Caco-2 (cell line): ENCODE measurements at regions not wholly inside any gene's neighbourhood (a gene's known extent, or its start where the extent isn't known, plus 50 kb on each side); places are given as distances from the start of the nearest gene placed in this dataset.

Experiments used
- BruUV-seq: library from RNA; stranded (reverse); fragments of 400-500 nt; replicated peaks from 2 replicates; lab custom pipeline; 2021; lab: Mats Ljungman, UMichigan
- CTCF ChIA-PET: fragments of 300-600 bp; sonication (Branson Sonifier 250); formaldehyde crosslinking; loops from one replicate; lab custom pipeline; 2022; ENCODE audit warnings: antibody characterized with exemption; lab: Charles Lee
- POLR2A ChIA-PET: fragments of 300-600 bp; sonication (Branson Sonifier 250); formaldehyde crosslinking; loops from one replicate; lab custom pipeline; 2022; ENCODE audit warnings: antibody characterized with exemption; lab: Charles Lee
- DNase-seq, 2 experiments: peaks; one replicate each; pipeline versions ENCODE4 v3.0.0 to v3.0.0-alpha.2; 2020 to 2022
- H3K27me3 ChIP-seq: replicated peaks from 2 replicates; pipeline ENCODE4 v1.6.0; 2011; ENCODE audit warnings: low read length; ENCODE audit not compliant: control insufficient read depth, insufficient read depth
- H3K36me3 ChIP-seq: 2 replicates; pipeline ENCODE4 v1.5.1; 2011; ENCODE audit warnings: low read length; ENCODE audit not compliant: control insufficient read depth, insufficient read depth
- H3K4me1 ChIP-seq: fragments of 250-450 bp; sonication (Bioruptor Pico); 2 replicates; pipeline ENCODE4 v1.5.1; 2020; ENCODE audit warnings: mild to moderate bottlenecking
- H3K4me3 ChIP-seq: 2 replicates; pipeline ENCODE4 v1.5.1; 2011; ENCODE audit warnings: low read depth, mild to moderate bottlenecking, control low read depth, low read length
- H3K9me3 ChIP-seq: fragments of 250-450 bp; sonication (Bioruptor Pico); 2 replicates; pipeline ENCODE4 v1.5.1; 2020; ENCODE audit warnings: mild to moderate bottlenecking, moderate library complexity
- H3K27ac Mint-ChIP-seq: one replicate; pipeline ENCODE4 v1.8.0; 2022; ENCODE audit warnings: mixed read lengths; ENCODE audit not compliant: unreplicated experiment
- H3K27me3 Mint-ChIP-seq: one replicate; pipeline ENCODE4 v1.8.0; 2022; ENCODE audit warnings: mixed read lengths; ENCODE audit not compliant: insufficient read depth, unreplicated experiment
- H3K36me3 Mint-ChIP-seq: one replicate; pipeline ENCODE4 v1.8.0; 2022; ENCODE audit warnings: mild to moderate bottlenecking, mixed read lengths; ENCODE audit not compliant: insufficient read depth, unreplicated experiment
- H3K4me1 Mint-ChIP-seq: one replicate; pipeline ENCODE4 v1.8.0; 2022; ENCODE audit warnings: low read depth, mixed read lengths; ENCODE audit not compliant: unreplicated experiment
- H3K4me3 Mint-ChIP-seq: one replicate; pipeline ENCODE4 v1.8.0; 2022; ENCODE audit warnings: mild to moderate bottlenecking, moderate library complexity, mixed read lengths; ENCODE audit not compliant: unreplicated experiment
- H3K9me3 Mint-ChIP-seq: one replicate; pipeline ENCODE4 v1.8.0; 2022; ENCODE audit warnings: mixed read lengths; ENCODE audit not compliant: unreplicated experiment
- intact Hi-C: fragments of 100-400 bp; cut with micrococcal nuclease; formaldehyde crosslinking; loops from one replicate; pipeline ENCODE4 v1.10.0; 2022; ENCODE audit not compliant: unreplicated experiment
- TF ChIP-seq, protein P1 (sequence below), 2 experiments: fragments of 200-600 bp in 1 of 2; IDR thresholded peaks; 1 replicate in 1 of 2; 2 replicates in 1 of 2; pipeline versions ENCODE4 v1.5.1 to v1.8.0; 2011 to 2022; ENCODE audit warnings: antibody characterized with exemption in 1 of 2, control low read depth in 1 of 2, inconsistent platforms in 1 of 2, low read depth in 1 of 2, low read length in 1 of 2, mild to moderate bottlenecking in 1 of 2, moderate library complexity in 1 of 2; ENCODE audit not compliant: insufficient read depth in 1 of 2, severe bottlenecking in 1 of 2, unreplicated experiment in 1 of 2

DNA sequence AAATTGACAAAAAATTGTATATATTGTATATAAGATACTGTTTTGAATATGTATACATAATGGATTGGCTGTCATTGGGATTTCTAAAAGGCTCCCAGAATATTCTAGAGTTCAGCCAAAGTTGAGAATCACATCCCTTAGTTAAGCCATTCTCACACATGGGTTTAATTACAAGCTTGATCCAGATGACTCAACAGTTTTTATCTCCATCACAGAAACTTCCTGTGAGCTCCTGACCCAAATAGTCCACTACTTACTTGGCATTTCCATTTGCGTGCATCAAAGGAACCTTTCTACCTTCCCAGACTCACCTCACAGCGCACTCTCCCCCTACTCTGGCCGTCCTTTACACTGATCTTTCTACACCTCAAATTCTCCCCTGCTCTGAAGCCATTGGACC is 184.8 kb upstream of the ARHGAP20 start:
- H3K36me3 Mint-ChIP-seq: no peaks in the 10 kb centered on the region
- ChIA-PET POLR2A (no interaction called here), CTCF (no interaction called here)
- H3K4me3 ChIP-seq: no peak overlapping the region
- intact Hi-C loops: no loop called here
- TF ChIP-seq, protein P1, sequence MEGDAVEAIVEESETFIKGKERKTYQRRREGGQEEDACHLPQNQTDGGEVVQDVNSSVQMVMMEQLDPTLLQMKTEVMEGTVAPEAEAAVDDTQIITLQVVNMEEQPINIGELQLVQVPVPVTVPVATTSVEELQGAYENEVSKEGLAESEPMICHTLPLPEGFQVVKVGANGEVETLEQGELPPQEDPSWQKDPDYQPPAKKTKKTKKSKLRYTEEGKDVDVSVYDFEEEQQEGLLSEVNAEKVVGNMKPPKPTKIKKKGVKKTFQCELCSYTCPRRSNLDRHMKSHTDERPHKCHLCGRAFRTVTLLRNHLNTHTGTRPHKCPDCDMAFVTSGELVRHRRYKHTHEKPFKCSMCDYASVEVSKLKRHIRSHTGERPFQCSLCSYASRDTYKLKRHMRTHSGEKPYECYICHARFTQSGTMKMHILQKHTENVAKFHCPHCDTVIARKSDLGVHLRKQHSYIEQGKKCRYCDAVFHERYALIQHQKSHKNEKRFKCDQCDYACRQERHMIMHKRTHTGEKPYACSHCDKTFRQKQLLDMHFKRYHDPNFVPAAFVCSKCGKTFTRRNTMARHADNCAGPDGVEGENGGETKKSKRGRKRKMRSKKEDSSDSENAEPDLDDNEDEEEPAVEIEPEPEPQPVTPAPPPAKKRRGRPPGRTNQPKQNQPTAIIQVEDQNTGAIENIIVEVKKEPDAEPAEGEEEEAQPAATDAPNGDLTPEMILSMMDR (IDR thresholded peaks at IDR 0.05; ENCODE audit: insufficient read depth in 1 of 2, low read depth in 1 of 2, low read length in 1 of 2, severe bottlenecking in 1 of 2, unreplicated experiment in 1 of 2): no peak
- no peak overlapping the region for H3K27ac Mint-ChIP-seq
- H3K4me1 Mint-ChIP-seq: no peaks in the 10 kb centered on the region
- no peaks in the 10 kb centered on the region for H3K36me3 ChIP-seq
- H3K27me3 ChIP-seq: no peaks in the 10 kb centered on the region
- no peak for DNase-seq
- peaks cover 12% of the 10 kb centered on the region for H3K27me3 Mint-ChIP-seq
- no peaks in the 10 kb centered on the region for H3K4me1 ChIP-seq
- no TSS peak for BruUV-seq
- no peaks in the 10 kb centered on the region for H3K9me3 ChIP-seq
- no peak overlapping the region for H3K4me3 Mint-ChIP-seq
- H3K9me3 Mint-ChIP-seq: no peaks in the 10 kb centered on the region

- Histone ChIP-seq H3K4me3 (no peak overlapping the region), H3K4me1 (no peaks in the 10 kb centered on the region), H3K36me3 (no peaks in the 10 kb centered on the region), H3K27me3 (no peaks in the 10 kb centered on the region), H3K9me3 (no peaks in the 10 kb centered on the region)
- BruUV-seq: no TSS peak
- CTCF ChIA-PET: no interaction called here
- Mint-ChIP-seq H3K4me1 (no peaks in the 10 kb centered on the region), H3K4me3 (no peak overlapping the region), H3K27ac (no peak overlapping the region), H3K9me3 (no peaks in the 10 kb centered on the region), H3K27me3 (peaks cover 8% of the 10 kb centered on the region), H3K36me3 (no peaks in the 10 kb centered on the region)
- POLR2A ChIA-PET: no interaction called here
- intact Hi-C loops: no loop called here
- DNase-seq: no peak
- TF ChIP-seq, protein P1 (IDR thresholded peaks at IDR 0.05; ENCODE audit: insufficient read depth in 1 of 2, low read depth in 1 of 2, low read length in 1 of 2, severe bottlenecking in 1 of 2, unreplicated experiment in 1 of 2): no peak
Observed at GRCh38 chr11:110896358-110896757, 184.1 kb upstream of the ARHGAP20 start.

DNA sequence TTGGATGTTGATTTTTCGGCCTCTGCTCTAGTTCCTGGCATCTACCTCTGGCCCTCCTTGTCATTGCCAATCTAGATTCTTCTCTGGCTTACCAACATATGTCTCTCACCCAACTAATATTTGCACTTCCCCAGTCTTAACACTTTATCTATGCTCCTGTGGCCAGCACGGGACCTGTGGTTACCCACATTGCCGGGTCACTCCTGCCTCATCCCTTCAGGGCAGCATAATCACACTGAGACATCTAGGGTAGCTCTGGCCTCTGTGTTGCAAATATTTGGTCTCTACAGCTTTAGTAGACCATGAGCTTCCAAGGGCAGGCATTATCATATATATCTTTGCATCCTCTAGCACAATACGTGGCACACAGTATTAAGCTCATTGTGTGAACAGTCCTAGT is 182.0 kb upstream of the ARHGAP20 start:
- H3K4me1 ChIP-seq: no peaks in the 10 kb centered on the region
- ChIA-PET CTCF (no interaction called here), POLR2A (no interaction called here)
- H3K4me3 Mint-ChIP-seq: no peak overlapping the region
- no peak overlapping the region for H3K4me3 ChIP-seq
- peaks cover 8% of the 10 kb centered on the region for H3K27me3 Mint-ChIP-seq
- DNase-seq: no peak
- no peaks in the 10 kb centered on the region for H3K36me3 Mint-ChIP-seq
- no peaks in the 10 kb centered on the region; the same call in 1 of the 2 replicates for H3K27me3 ChIP-seq
- no peaks in the 10 kb centered on the region for H3K9me3 Mint-ChIP-seq
- no peak overlapping the region for H3K27ac Mint-ChIP-seq
- TF ChIP-seq, protein P1 (IDR thresholded peaks at IDR 0.05; ENCODE audit: insufficient read depth in 1 of 2, low read depth in 1 of 2, low read length in 1 of 2, severe bottlenecking in 1 of 2, unreplicated experiment in 1 of 2): no peak
- no TSS peak for BruUV-seq
- H3K4me1 Mint-ChIP-seq: no peaks in the 10 kb centered on the region
- no peaks in the 10 kb centered on the region for H3K9me3 ChIP-seq
- intact Hi-C loops: no loop called here
- no peaks in the 10 kb centered on the region for H3K36me3 ChIP-seq
